H9 (cell line): ENCODE measurements at regions not wholly inside any gene's neighbourhood (a gene's known extent, or its start where the extent isn't known, plus 50 kb on each side); places are given as distances from the start of the nearest gene placed in this dataset.

Source experiments
- DNase-seq: peaks from one replicate; pipeline ENCODE4 v3.0.0-alpha.2; 2017
- H2AFZ ChIP-seq: one replicate; pipeline ENCODE4 v1.6.1; 2013; ENCODE audit warnings: mild to moderate bottlenecking, low read length, control low read depth, moderate library complexity
- H2AK5ac ChIP-seq: 2 replicates; pipeline ENCODE4 v1.6.1; 2013; ENCODE audit warnings: low read length, control low read depth, mixed read lengths; ENCODE audit not compliant: insufficient read length
- H2BK120ac ChIP-seq: one replicate; pipeline ENCODE4 v1.6.1; 2013; ENCODE audit warnings: low read depth, mild to moderate bottlenecking, low read length, control low read depth, inconsistent platforms; ENCODE audit not compliant: poor library complexity, severe bottlenecking
- H2BK12ac ChIP-seq: 2 replicates; pipeline ENCODE4 v1.6.1; 2013; ENCODE audit warnings: low read length, control low read depth, mixed read lengths, low read depth; ENCODE audit not compliant: insufficient read length
- H2BK15ac ChIP-seq: 2 replicates; pipeline ENCODE4 v1.6.1; 2013; ENCODE audit warnings: low read depth, low read length, control low read depth
- H2BK20ac ChIP-seq: one replicate; pipeline ENCODE4 v1.6.1; 2013; ENCODE audit warnings: low read depth, mild to moderate bottlenecking, low read length, control low read depth, inconsistent platforms; ENCODE audit not compliant: poor library complexity, severe bottlenecking
- H2BK5ac ChIP-seq: 2 replicates; pipeline ENCODE4 v1.6.1; 2013; ENCODE audit warnings: low read length, control low read depth, mixed read lengths; ENCODE audit not compliant: insufficient read length
- H3K14ac ChIP-seq: 2 replicates; pipeline ENCODE4 v1.6.1; 2013; ENCODE audit warnings: low read length, control low read depth; ENCODE audit not compliant: insufficient read depth
- H3K18ac ChIP-seq: 2 replicates; pipeline ENCODE4 v1.6.1; 2013; ENCODE audit warnings: low read depth, mild to moderate bottlenecking, mixed read lengths, low read length, control low read depth; ENCODE audit not compliant: insufficient read length
- H3K23ac ChIP-seq: 2 replicates; pipeline ENCODE4 v1.6.1; 2013; ENCODE audit warnings: low read length, control low read depth, mixed read lengths, low read depth; ENCODE audit not compliant: insufficient read length
- H3K23me2 ChIP-seq: 2 replicates; pipeline ENCODE4 v1.6.1; 2013; ENCODE audit warnings: low read depth, mild to moderate bottlenecking, mixed read lengths, low read length, control low read depth; ENCODE audit not compliant: insufficient read length, poor library complexity, severe bottlenecking
- H3K27ac ChIP-seq: 2 replicates; pipeline ENCODE4 v1.5.1; 2013; ENCODE audit warnings: low read length, control low read depth, mixed read lengths, low read depth; ENCODE audit not compliant: insufficient read length
- H3K27me3 ChIP-seq: 2 replicates; pipeline ENCODE4 v1.6.1; 2013; ENCODE audit warnings: low read length, control low read depth, inconsistent platforms; ENCODE audit not compliant: insufficient read depth
- H3K4ac ChIP-seq: 2 replicates; pipeline ENCODE4 v1.6.1; 2013; ENCODE audit warnings: low read depth, mild to moderate bottlenecking, control low read depth, inconsistent platforms, low read length, moderate library complexity
- H3K4me1 ChIP-seq: 2 replicates; pipeline ENCODE4 v1.6.1; 2013; ENCODE audit warnings: low read length, control low read depth, inconsistent platforms; ENCODE audit not compliant: insufficient read depth
- H3K4me2 ChIP-seq: 2 replicates; pipeline ENCODE4 v1.6.1; 2013; ENCODE audit warnings: low read length, control low read depth, mixed read lengths; ENCODE audit not compliant: insufficient read length, insufficient read depth
- H3K56ac ChIP-seq: 2 replicates; pipeline ENCODE4 v1.6.1; 2013; ENCODE audit warnings: low read depth, mild to moderate bottlenecking, mixed read lengths, low read length, control low read depth; ENCODE audit not compliant: insufficient read length
- H3K79me1 ChIP-seq: 2 replicates; pipeline ENCODE4 v1.6.1; 2013; ENCODE audit warnings: low read depth, mild to moderate bottlenecking, moderate library complexity, low read length, control low read depth, inconsistent platforms; ENCODE audit not compliant: insufficient read depth, poor library complexity, severe bottlenecking
- H3K79me2 ChIP-seq: 2 replicates; pipeline ENCODE4 v1.6.1; 2013; ENCODE audit warnings: low read length, control low read depth, inconsistent platforms; ENCODE audit not compliant: insufficient read depth
- H3K9ac ChIP-seq: 2 replicates; pipeline ENCODE4 v1.6.1; 2013; ENCODE audit warnings: low read length, control low read depth, mixed read lengths; ENCODE audit not compliant: insufficient read length; ENCODE audit errors: extremely low read depth
- H3K9me3 ChIP-seq: one replicate; pipeline ENCODE4 v1.6.1; 2013; ENCODE audit warnings: low read depth, low read length, inconsistent platforms; ENCODE audit not compliant: control insufficient read depth
- H3T11ph ChIP-seq: one replicate; pipeline ENCODE4 v1.6.1; 2013; ENCODE audit warnings: mild to moderate bottlenecking, low read length, control low read depth, inconsistent platforms
- H4K20me1 ChIP-seq: one replicate; pipeline ENCODE4 v1.6.1; 2013; ENCODE audit not compliant: control insufficient read depth, insufficient read length, insufficient read depth
- H4K5ac ChIP-seq: 2 replicates; pipeline ENCODE4 v1.6.1; 2013; ENCODE audit warnings: low read depth, mild to moderate bottlenecking, mixed read lengths, low read length, control low read depth; ENCODE audit not compliant: insufficient read length
- H4K8ac ChIP-seq: replicated peaks from 2 replicates; pipeline ENCODE4 v1.6.1; 2013; ENCODE audit warnings: low read length, control low read depth, mixed read lengths, low read depth; ENCODE audit not compliant: insufficient read length
- H4K91ac ChIP-seq: 2 replicates; pipeline ENCODE4 v1.6.1; 2013; ENCODE audit warnings: low read depth, mild to moderate bottlenecking, moderate library complexity, mixed read lengths, low read length, control low read depth; ENCODE audit not compliant: insufficient read length
- H3K27ac Mint-ChIP-seq, 3 experiments: 2 replicates in 2 of 3; 3 replicates in 1 of 3; pipeline ENCODE4 v1.8.0; 2020 to 2021; ENCODE audit warnings: mixed read lengths in 3 of 3, mild to moderate bottlenecking in 1 of 3, moderate library complexity in 1 of 3
- H3K27me3 Mint-ChIP-seq: 2 replicates; pipeline ENCODE4 v1.8.0; 2021; ENCODE audit warnings: low read depth, mild to moderate bottlenecking, moderate library complexity, mixed read lengths
- H3K36me3 Mint-ChIP-seq, 3 experiments: 2 replicates in 2 of 3; 3 replicates in 1 of 3; pipeline ENCODE4 v1.8.0; 2020 to 2021; ENCODE audit warnings: low read depth in 3 of 3, mixed read lengths in 3 of 3; ENCODE audit not compliant: insufficient read depth in 1 of 3
- H3K4me1 Mint-ChIP-seq, 2 experiments: 2 replicates each; pipeline ENCODE4 v1.8.0; 2020; ENCODE audit warnings: mixed read lengths in 2 of 2
- H3K4me3 Mint-ChIP-seq, 2 experiments: 2 replicates in 1 of 2; 3 replicates in 1 of 2; pipeline ENCODE4 v1.8.0; 2020 to 2021; ENCODE audit warnings: mild to moderate bottlenecking in 2 of 2, mixed read lengths in 2 of 2, moderate library complexity in 1 of 2
- H3K9me3 Mint-ChIP-seq, 2 experiments: 2 replicates in 1 of 2; 3 replicates in 1 of 2; pipeline ENCODE4 v1.8.0; 2020; ENCODE audit warnings: mild to moderate bottlenecking in 2 of 2, mixed read lengths in 2 of 2, moderate library complexity in 1 of 2
- WGBS: extraction: QIAGEN DNeasy Blood & Tissue Kit; methylation state at CpG from one replicate; pipeline ENCODE4 v1.1.7; 2013; ENCODE audit warnings: missing lambda C conversion rate, low lambda C conversion rate, mixed read lengths; ENCODE audit not compliant: insufficient read length; ENCODE audit errors: extremely low coverage; 5-methylcytosine and 5-hydroxymethylcytosine counted together
- TF ChIP-seq, protein P1 (sequence below): fragments of 200-600 bp; sonication (generic); conservative IDR thresholded peaks from 3 replicates; pipeline ENCODE4 v1.8.0; 2021; ENCODE audit warnings: antibody characterized with exemption, mild to moderate bottlenecking

DNA sequence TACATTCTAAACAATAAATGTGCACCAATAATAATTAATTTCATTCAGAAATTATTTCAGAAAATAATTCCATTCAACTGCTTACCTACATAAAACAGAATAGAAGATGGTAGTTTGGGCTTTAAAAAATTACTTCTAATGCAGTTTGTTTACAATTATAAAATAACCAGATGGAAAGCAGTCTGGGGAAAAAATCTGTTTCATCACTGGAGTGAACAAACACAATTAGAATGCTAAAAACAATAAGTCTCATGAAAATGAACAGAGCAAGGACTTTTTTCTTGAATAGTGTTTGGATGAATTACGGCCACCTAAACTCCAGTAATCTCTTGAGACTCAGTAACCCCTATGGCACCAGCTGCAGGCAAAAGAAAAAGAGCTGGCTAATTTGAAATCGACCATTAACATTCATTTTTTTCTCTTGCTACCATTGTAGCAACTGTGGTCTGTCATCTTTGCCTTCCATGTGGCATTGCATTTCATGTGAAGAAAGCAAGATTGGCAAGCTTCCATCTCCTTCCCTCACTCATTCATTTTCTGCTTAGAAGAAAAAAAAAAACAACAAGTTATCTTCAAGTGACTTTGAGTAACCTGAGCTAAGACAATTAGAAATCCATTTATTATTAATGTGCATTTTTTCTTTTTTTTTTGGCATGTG lies 88.4 kb upstream of the CEP85L start:
- H3K79me1 ChIP-seq: no peaks in the 10 kb centered on the region
- H3K27me3 Mint-ChIP-seq: no peaks in the 10 kb centered on the region
- no peak overlapping the region for H3K23ac ChIP-seq
- no CpG with 5 or more reads among the region's 2 CpGs for WGBS
- H2BK20ac ChIP-seq: no peak overlapping the region
- no peak overlapping the region for H2BK15ac ChIP-seq
- H4K8ac ChIP-seq: no peak overlapping the region
- H3K79me2 ChIP-seq: no peaks in the 10 kb centered on the region
- H2BK12ac ChIP-seq: no peak overlapping the region
- no peak overlapping the region for H3K14ac ChIP-seq
- peaks cover 2 to 13% of the 10 kb centered on the region in 2 experiments; a peak in 3 of 4 replicates for H3K4me1 Mint-ChIP-seq
- H3K27ac Mint-ChIP-seq: no peak overlapping the region
- H2BK5ac ChIP-seq: no peak overlapping the region
- H3K9ac ChIP-seq: no peak overlapping the region
- H2AK5ac ChIP-seq: no peak overlapping the region
- no peak overlapping the region for H3T11ph ChIP-seq
- H3K4me3 Mint-ChIP-seq: no peak overlapping the region
- H3K4ac ChIP-seq: no peak overlapping the region
- no peak overlapping the region for H4K91ac ChIP-seq
- no peak overlapping the region for H3K27ac ChIP-seq
- no peak overlapping the region for H3K4me2 ChIP-seq
- H3K27me3 ChIP-seq: no peaks in the 10 kb centered on the region
- no peaks in the 10 kb centered on the region for H3K23me2 ChIP-seq
- H3K36me3 Mint-ChIP-seq: no peaks in the 10 kb centered on the region; a peak in 1 of 7 replicates
- no peak overlapping the region for H3K56ac ChIP-seq
- H3K9me3 Mint-ChIP-seq: peaks cover 0 to 2% of the 10 kb centered on the region in 2 experiments; a peak in 1 of 5 replicates
- no peak overlapping the region for H2BK120ac ChIP-seq
- H3K18ac ChIP-seq: no peak overlapping the region
- no peak overlapping the region for H2AFZ ChIP-seq
- no peaks in the 10 kb centered on the region for H3K9me3 ChIP-seq
- H4K20me1 ChIP-seq: no peaks in the 10 kb centered on the region
- DNase-seq: no peak
- TF ChIP-seq, protein P1, sequence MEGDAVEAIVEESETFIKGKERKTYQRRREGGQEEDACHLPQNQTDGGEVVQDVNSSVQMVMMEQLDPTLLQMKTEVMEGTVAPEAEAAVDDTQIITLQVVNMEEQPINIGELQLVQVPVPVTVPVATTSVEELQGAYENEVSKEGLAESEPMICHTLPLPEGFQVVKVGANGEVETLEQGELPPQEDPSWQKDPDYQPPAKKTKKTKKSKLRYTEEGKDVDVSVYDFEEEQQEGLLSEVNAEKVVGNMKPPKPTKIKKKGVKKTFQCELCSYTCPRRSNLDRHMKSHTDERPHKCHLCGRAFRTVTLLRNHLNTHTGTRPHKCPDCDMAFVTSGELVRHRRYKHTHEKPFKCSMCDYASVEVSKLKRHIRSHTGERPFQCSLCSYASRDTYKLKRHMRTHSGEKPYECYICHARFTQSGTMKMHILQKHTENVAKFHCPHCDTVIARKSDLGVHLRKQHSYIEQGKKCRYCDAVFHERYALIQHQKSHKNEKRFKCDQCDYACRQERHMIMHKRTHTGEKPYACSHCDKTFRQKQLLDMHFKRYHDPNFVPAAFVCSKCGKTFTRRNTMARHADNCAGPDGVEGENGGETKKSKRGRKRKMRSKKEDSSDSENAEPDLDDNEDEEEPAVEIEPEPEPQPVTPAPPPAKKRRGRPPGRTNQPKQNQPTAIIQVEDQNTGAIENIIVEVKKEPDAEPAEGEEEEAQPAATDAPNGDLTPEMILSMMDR: no peak
- no peak overlapping the region for H4K5ac ChIP-seq
- H3K4me1 ChIP-seq: peaks cover 4% of the 10 kb centered on the region; the same call in 1 of the 2 replicates
